ENCODE measurements at regions not wholly inside any gene's neighbourhood (a gene's known extent, or its start where the extent isn't known, plus 50 kb on each side); places are given as distances from the start of the nearest gene placed in this dataset.
"Not testable (repeated sequence)": the region's sequence is repeated elsewhere in the genome, so short reads cannot be mapped to it uniquely, and the experiment has no call there.

DNA sequence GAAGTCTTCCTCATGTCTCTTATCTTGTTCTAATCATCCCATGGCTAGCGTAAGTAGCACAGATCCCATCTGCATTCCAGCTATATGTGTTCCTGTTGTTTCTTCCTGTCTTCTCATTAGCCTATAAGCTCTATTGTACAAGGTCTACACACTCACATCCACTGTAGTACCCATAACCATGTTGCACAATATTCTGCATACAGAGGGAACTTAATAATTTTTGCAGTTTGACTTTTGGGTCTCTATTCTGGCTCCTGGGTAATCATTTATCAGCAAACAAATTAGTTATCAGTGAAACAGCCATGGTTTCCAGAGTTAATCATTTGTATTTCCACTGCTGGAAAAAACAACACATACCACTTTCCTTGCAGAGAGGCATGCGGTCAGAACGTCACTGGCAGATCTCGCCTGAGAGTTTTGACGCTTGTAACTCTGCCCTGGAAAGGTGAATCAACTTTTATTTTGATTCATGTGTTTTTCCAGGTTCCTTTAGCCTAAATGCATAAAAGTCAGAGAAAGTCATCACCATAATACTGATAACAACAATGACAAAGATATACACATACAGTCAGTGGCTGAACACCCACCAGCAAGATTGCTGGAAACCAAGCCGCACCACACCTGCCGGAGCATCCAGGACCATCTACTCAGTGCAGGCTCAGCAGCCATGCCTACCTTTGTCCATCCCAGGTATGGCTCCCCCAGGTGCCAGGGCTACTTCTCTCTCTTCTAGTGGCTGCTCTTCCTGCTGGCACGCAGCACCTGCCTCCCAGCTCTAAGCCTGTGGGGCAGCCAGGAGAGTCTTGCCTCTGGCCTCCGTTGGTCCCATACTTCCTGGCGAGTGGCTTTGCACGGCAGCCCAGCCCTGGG lies 158.2 kb downstream of the QRSL1 start:
- no peak overlapping the region for H3K4me3 ChIP-seq
- TF ChIP-seq, protein P1, sequence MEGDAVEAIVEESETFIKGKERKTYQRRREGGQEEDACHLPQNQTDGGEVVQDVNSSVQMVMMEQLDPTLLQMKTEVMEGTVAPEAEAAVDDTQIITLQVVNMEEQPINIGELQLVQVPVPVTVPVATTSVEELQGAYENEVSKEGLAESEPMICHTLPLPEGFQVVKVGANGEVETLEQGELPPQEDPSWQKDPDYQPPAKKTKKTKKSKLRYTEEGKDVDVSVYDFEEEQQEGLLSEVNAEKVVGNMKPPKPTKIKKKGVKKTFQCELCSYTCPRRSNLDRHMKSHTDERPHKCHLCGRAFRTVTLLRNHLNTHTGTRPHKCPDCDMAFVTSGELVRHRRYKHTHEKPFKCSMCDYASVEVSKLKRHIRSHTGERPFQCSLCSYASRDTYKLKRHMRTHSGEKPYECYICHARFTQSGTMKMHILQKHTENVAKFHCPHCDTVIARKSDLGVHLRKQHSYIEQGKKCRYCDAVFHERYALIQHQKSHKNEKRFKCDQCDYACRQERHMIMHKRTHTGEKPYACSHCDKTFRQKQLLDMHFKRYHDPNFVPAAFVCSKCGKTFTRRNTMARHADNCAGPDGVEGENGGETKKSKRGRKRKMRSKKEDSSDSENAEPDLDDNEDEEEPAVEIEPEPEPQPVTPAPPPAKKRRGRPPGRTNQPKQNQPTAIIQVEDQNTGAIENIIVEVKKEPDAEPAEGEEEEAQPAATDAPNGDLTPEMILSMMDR (IDR thresholded peaks at IDR 0.05; ENCODE audit: borderline replicate concordance) = no peak
- no peaks in the 10 kb centered on the region for H3K36me3 ChIP-seq
- H3K27me3 ChIP-seq (ENCODE audit: low read depth) = peaks cover 25% of the 10 kb centered on the region
- no peak for DNase-seq
- intact Hi-C loops (cut with micrococcal nuclease) = no loop called here
- peaks cover under 1% of the 10 kb centered on the region for H3K4me1 ChIP-seq
- no peaks in the 10 kb centered on the region for H3K9me3 ChIP-seq (replicated peaks)
- H3K27ac ChIP-seq (replicated peaks) = no peak overlapping the region

DNA sequence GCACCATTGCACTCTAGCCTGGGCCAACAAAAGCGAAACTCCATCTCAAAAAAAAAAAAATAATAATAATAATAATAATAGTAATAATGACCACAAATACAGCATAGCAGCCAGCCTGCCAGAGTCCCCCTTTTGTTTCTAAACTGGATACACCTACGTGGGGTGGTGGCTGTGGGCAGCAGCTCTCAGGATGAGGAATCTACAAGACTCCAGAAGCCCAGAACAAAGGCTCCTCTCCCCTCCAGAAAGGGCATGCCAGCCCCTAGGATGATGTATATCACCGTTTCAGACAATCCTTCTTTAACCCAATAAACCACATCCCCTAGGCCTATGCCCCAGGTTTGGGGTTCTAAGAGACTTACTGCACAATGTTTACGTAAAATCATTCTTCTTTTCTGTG lies 155.9 kb downstream of the QRSL1 start:
- H3K4me3 ChIP-seq = no peak overlapping the region
- no peak for DNase-seq
- intact Hi-C loops (cut with micrococcal nuclease) = no loop called here
- peaks cover 30% of the 10 kb centered on the region for H3K27me3 ChIP-seq (ENCODE audit: low read depth)
- H3K4me1 ChIP-seq = peaks cover 5% of the 10 kb centered on the region
- H3K9me3 ChIP-seq (replicated peaks) = no peaks in the 10 kb centered on the region
- TF ChIP-seq, protein P1 (IDR thresholded peaks at IDR 0.05; ENCODE audit: borderline replicate concordance) = no peak
- no peak overlapping the region for H3K27ac ChIP-seq (replicated peaks)
- H3K36me3 ChIP-seq = no peaks in the 10 kb centered on the region

DNA sequence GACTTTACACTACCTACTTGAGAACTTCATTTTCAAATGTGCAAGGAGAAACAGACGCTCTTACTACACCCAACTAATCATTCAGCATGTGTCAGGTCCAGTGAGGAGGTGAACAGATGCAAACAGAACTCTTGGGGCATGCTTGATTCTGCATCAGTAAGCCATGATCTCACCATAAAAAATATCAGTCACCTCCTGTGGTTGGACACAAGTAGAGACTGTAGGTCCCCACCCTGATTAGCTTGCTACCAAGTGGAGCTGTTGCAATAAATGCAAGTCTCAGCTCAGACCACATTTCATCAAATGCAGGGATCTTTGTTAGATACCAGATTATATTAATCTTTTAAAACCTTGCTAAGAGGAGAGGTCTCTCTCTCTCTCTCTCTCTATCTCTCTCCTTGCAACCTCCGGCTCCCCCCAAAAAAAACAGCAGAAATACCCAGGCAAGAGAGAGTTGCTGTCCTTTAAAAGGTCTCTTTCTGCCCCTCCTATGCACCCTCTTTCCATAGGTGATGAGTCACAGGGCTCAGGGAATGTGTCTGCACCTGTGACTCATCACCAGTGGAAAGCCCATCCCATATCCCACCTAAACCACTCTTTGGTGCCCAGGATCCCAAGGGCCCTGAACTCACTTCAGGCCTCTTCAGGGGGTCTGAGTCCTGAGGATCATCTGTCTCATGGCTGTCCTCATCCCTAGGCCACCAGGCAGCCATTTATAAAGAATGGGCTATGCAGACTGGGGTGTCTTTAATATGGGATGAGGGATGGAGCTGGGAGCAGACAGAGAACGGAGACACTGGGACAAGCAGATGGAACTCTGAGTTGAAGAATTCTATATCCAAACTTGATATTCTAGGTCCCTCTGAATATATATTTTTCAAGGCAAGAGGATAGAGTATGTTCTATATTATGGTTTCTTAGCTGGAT lies 154.5 kb downstream of the QRSL1 start:
- no peak overlapping the region for H3K4me3 ChIP-seq
- H3K9me3 ChIP-seq (replicated peaks) = no peaks in the 10 kb centered on the region
- TF ChIP-seq, protein P1 (IDR thresholded peaks at IDR 0.05; ENCODE audit: borderline replicate concordance) = no peak
- intact Hi-C loops (cut with micrococcal nuclease) = no loop called here
- peaks cover 26% of the 10 kb centered on the region for H3K27me3 ChIP-seq (ENCODE audit: low read depth)
- no peaks in the 10 kb centered on the region for H3K36me3 ChIP-seq
- DNase-seq = no peak
- H3K27ac ChIP-seq (replicated peaks) = no peak overlapping the region
- peaks cover 5% of the 10 kb centered on the region for H3K4me1 ChIP-seq

DNA sequence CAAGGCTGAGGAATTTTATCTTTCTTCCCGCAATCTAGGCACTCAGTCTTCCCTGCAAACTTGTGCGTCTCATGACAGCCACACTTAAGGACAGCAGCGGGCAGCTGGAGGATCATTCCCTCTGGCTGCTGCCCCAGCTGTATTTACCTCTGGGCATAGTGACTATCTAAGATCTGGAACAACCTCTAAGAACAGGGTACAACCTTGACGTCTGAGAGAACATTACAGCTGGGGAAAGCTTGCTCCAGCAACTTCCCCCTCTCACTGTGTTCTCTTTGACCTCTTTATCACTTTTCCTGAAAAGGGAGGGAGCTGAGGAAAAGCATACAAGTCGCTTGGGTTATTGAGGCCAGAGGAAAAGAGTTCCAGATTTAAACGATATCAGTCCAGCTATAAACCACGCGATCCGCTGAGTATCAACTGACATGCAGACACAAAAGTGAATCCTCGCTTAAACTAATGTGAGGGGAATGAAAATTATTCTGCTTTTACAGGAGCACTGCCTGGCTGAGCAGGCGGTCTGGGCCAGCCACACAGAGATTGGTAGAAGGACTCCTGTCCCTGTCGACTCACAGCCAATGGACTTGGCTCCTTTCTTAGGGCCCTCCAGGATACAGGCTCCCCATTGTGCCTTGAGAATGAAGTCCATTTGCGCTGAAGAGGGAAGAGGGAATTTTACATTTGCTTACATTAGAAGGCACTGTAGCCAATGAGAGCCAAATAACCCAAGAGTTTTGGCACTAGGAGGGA lies 153.3 kb downstream of the QRSL1 start:
- TF ChIP-seq, protein P1 (IDR thresholded peaks at IDR 0.05; ENCODE audit: borderline replicate concordance) = no peak
- peaks cover 14% of the 10 kb centered on the region for H3K27me3 ChIP-seq (ENCODE audit: low read depth)
- no peaks in the 10 kb centered on the region for H3K36me3 ChIP-seq
- no peak overlapping the region for H3K4me3 ChIP-seq
- H3K4me1 ChIP-seq = peaks cover 5% of the 10 kb centered on the region
- H3K9me3 ChIP-seq (replicated peaks) = no peaks in the 10 kb centered on the region
- no peak overlapping the region for H3K27ac ChIP-seq (replicated peaks)
- intact Hi-C loops (cut with micrococcal nuclease) = no loop called here
- DNase-seq = no peak

DNA sequence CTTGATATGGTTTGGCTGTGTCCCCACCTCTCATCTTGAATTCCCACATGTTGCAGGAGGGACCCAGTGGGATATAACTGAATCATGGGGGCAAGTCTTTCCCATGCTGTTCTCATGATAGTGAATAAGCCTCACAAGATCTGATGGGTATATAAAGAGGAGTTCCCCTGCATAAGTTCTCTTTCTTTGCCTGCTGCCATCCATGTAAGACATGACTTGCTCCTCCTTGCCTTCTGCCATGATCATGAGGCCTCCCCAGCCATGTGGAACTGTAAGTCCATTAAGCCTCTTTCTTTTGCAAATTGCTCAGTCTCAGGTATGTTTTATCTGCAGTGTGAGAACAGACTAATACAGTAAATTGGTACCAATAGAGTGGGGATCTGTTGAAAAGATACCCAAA lies 150.2 kb downstream of the QRSL1 start:
- H3K36me3 ChIP-seq; DNase-seq; H3K4me1 ChIP-seq; intact Hi-C loops (cut with micrococcal nuclease); H3K27ac ChIP-seq (replicated peaks); H3K4me3 ChIP-seq; H3K9me3 ChIP-seq (replicated peaks); H3K27me3 ChIP-seq (ENCODE audit: low read depth): not testable (repeated sequence)

All from left ventricle myocardium inferior (tissue), 1 donor.